ENCODE measurements at regions not wholly inside any gene's neighbourhood (a gene's known extent, or its start where the extent isn't known, plus 50 kb on each side); places are given as distances from the start of the nearest gene placed in this dataset.

DNA sequence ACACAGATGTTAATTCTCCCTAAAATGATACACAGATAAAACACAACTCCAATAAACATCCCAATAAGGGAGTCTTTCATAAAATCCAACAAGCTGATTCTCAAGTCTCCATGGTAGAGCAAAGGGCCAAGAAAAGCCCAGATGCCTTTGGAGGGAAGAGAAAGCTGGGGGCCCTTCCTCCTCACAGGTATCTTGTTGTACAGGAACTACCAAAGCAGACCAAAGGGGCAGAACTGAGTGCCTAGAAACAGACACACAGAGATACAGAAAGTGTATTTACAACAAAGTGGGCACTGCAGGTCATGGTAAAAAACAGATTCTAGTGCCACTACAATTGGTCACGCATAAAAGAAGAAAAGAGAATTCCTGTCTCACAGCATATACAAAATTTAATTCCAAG is 87.2 kb upstream of the NSMCE3 start:
- FAIRE-seq (no peak), DNase-seq (ENCODE audit: low read depth in 1 of 2, low spot score in 2 of 2) (no peak)
- no peak overlapping the region for H3K4me3 ChIP-seq (ENCODE audit: extremely low read depth in 1 of 4, insufficient read depth in 2 of 4, low read depth in 3 of 4, low read length in 4 of 4)
- H2BK12ac ChIP-seq (ENCODE audit: low read depth, low read length), result no peak overlapping the region
- no peak overlapping the region for H4K8ac ChIP-seq (ENCODE audit: extremely low read depth, insufficient read depth, low read length)
- no peak for TF ChIP-seq BRCA1 (IDR thresholded peaks at IDR 0.05; ENCODE audit: low read depth, low read length)
- TF ChIP-seq GTF2F1 (IDR thresholded peaks at IDR 0.05; ENCODE audit: borderline replicate concordance, low read depth, low read length), result no peak
- TF ChIP-seq SP4 (IDR thresholded peaks at IDR 0.05; ENCODE audit: low read length), result no peak
- no peak for TF ChIP-seq EZH2 (IDR thresholded peaks at IDR 0.05; ENCODE audit: low read depth, low read length, severe bottlenecking)
- no peak for TF ChIP-seq SIRT6 (IDR thresholded peaks at IDR 0.05; ENCODE audit: low read length)
- TF ChIP-seq CBX8 (IDR thresholded peaks at IDR 0.05; ENCODE audit: borderline replicate concordance, low read depth, low read length), result no peak
- TF ChIP-seq TEAD4 (IDR thresholded peaks at IDR 0.05; ENCODE audit: low read depth, low read length), result no peak
- H3K4me2 ChIP-seq (ENCODE audit: insufficient read depth in 1 of 2, low read depth in 2 of 2, low read length in 2 of 2), result no peak overlapping the region
- H2AFZ ChIP-seq (ENCODE audit: low read length), result no peak overlapping the region
- H4K91ac ChIP-seq (replicated peaks; ENCODE audit: insufficient read length, low read length), result no peak overlapping the region
- H3K23me2 ChIP-seq (ENCODE audit: low read depth, low read length), result no peaks in the 10 kb centered on the region
- no peak overlapping the region for H3K18ac ChIP-seq (ENCODE audit: extremely low read depth, low read length)
- H3K79me2 ChIP-seq (ENCODE audit: control insufficient read depth in 1 of 2, insufficient read depth in 2 of 2, low read length in 2 of 2), result no peaks in the 10 kb centered on the region
- no peak overlapping the region for H3K23ac ChIP-seq (ENCODE audit: insufficient read length)
- no peaks in the 10 kb centered on the region for H4K20me1 ChIP-seq (replicated peaks in 1 of 2; ENCODE audit: control insufficient read depth in 1 of 2, insufficient read depth in 2 of 2, low read length in 2 of 2)
- H3K56ac ChIP-seq (replicated peaks; ENCODE audit: insufficient read length, low read depth, low read length), result no peak overlapping the region
- no peaks in the 10 kb centered on the region; the same call in 1 of the 2 replicates for H3K79me1 ChIP-seq (ENCODE audit: low read depth, low read length)
- no peaks in the 10 kb centered on the region for H3K36me3 ChIP-seq (ENCODE audit: control insufficient read depth in 2 of 4, insufficient read depth in 4 of 4, low read length in 3 of 4)
- no peak overlapping the region for H2BK15ac ChIP-seq (ENCODE audit: low read length)
- 100% methylated on average over 1 of the region's 1 CpG; no CpG with 5 or more reads in 1 of the 2 experiments for WGBS, 2 experiments (ENCODE audit: extremely low coverage in 1 of 2, insufficient coverage in 1 of 2, insufficient read length in 1 of 2, insufficient replicate concordance in 2 of 2, low coverage in 1 of 2, low lambda C conversion rate in 2 of 2, missing lambda C conversion rate in 1 of 2)
- no peak overlapping the region for H4K5ac ChIP-seq (ENCODE audit: insufficient read length, low read depth, low read length)
- H3K14ac ChIP-seq (ENCODE audit: insufficient read length), result no peak overlapping the region
- H2BK120ac ChIP-seq (replicated peaks; ENCODE audit: low read depth, low read length), result no peak overlapping the region
- ChIA-PET CTCF (ENCODE audit: partially characterized antibody) (no interaction called here), POLR2A (ENCODE audit: partially characterized antibody) (no interaction called here)
- H2BK5ac ChIP-seq (ENCODE audit: low read depth, low read length), result no peak overlapping the region
- H2AK5ac ChIP-seq (ENCODE audit: low read depth, low read length), result no peak overlapping the region
- no peaks in the 10 kb centered on the region for H3K4me1 ChIP-seq (replicated peaks in 1 of 4; ENCODE audit: control insufficient read depth in 3 of 4, insufficient read depth in 4 of 4, low read length in 3 of 4)
- H3K4ac ChIP-seq (replicated peaks; ENCODE audit: insufficient read length, low read depth, low read length), result no peak overlapping the region
- H2BK20ac ChIP-seq (ENCODE audit: low read length), result no peak overlapping the region
- H3K27me3 ChIP-seq (replicated peaks in 1 of 4; ENCODE audit: control insufficient read depth in 3 of 4, extremely low read depth in 1 of 4, insufficient read depth in 3 of 4, low read length in 3 of 4), result no peaks in the 10 kb centered on the region
- no peaks in the 10 kb centered on the region for H3K9me3 ChIP-seq (ENCODE audit: insufficient read depth in 2 of 2, low read depth in 1 of 2, low read length in 1 of 2)
- no peak overlapping the region for H3K27ac ChIP-seq (ENCODE audit: low read depth, low read length)
- H3K9ac ChIP-seq (replicated peaks in 1 of 4; ENCODE audit: extremely low read depth in 1 of 4, low read depth in 3 of 4, low read length in 3 of 4), result no peak overlapping the region

Data from H1 (cell line).